LoVo (cell line): ENCODE measurements at regions not wholly inside any gene's neighbourhood (a gene's known extent, or its start where the extent isn't known, plus 50 kb on each side); places are given as distances from the start of the nearest gene placed in this dataset.

Experiments used
- DNase-seq: peaks from one replicate; pipeline ENCODE4 v3.0.0-alpha.2; 2016; ENCODE audit warnings: low spot score

- no peak for DNase-seq
Observed at GRCh38 chr13:85287528-85287927, 511.7 kb downstream of the SLITRK6 start.

- no peak for DNase-seq
Observed at GRCh38 chr13:85286081-85286480, 513.1 kb downstream of the SLITRK6 start.

GRCh38 chr13:85284349-85284748 is 514.9 kb downstream of the SLITRK6 start:
- no peak for DNase-seq

GRCh38 chr13:85283408-85283807 is 515.8 kb downstream of the SLITRK6 start:
- DNase-seq: no peak

- no peak for DNase-seq
Observed at GRCh38 chr13:85282876-85283275, 516.3 kb downstream of the SLITRK6 start.

GRCh38 chr13:85278851-85279250 is 520.4 kb downstream of the SLITRK6 start:
- no peak for DNase-seq

GRCh38 chr13:85277748-85278147 is 521.5 kb downstream of the SLITRK6 start:
- no peak for DNase-seq

- DNase-seq: no peak
Observed at GRCh38 chr13:85266771-85267170, 532.4 kb downstream of the SLITRK6 start.

- DNase-seq: no peak
Observed at GRCh38 chr13:85266331-85266730, 532.9 kb downstream of the SLITRK6 start.

- no peak for DNase-seq
Observed at GRCh38 chr13:85265296-85265695, 533.9 kb downstream of the SLITRK6 start.

GRCh38 chr13:85262499-85262898 is 536.7 kb downstream of the SLITRK6 start:
- DNase-seq: no peak

- DNase-seq: peak; percentile 11
Observed at GRCh38 chr13:85261757-85262346, 537.4 kb downstream of the SLITRK6 start.

GRCh38 chr13:85260896-85261295 is 538.3 kb downstream of the SLITRK6 start:
- no peak for DNase-seq

GRCh38 chr13:85255978-85256377 is 543.2 kb downstream of the SLITRK6 start:
- DNase-seq: no peak

GRCh38 chr13:85254641-85255040 is 544.6 kb downstream of the SLITRK6 start:
- DNase-seq: no peak

GRCh38 chr13:85249151-85249550 is 550.1 kb downstream of the SLITRK6 start:
- no peak for DNase-seq

- no peak for DNase-seq
Observed at GRCh38 chr13:85247780-85248179, 551.4 kb downstream of the SLITRK6 start.

- no peak for DNase-seq
Observed at GRCh38 chr13:85243831-85244230, 555.4 kb downstream of the SLITRK6 start.

GRCh38 chr13:85241060-85241459 is 558.2 kb downstream of the SLITRK6 start:
- DNase-seq: no peak

GRCh38 chr13:85236413-85236812 is 562.8 kb downstream of the SLITRK6 start:
- DNase-seq: no peak

GRCh38 chr13:85230691-85231093 is 568.5 kb downstream of the SLITRK6 start:
- no peak for DNase-seq

GRCh38 chr13:85228692-85229091 is 570.5 kb downstream of the SLITRK6 start:
- no peak for DNase-seq

- DNase-seq: no peak
Observed at GRCh38 chr13:85223883-85224656, 575.1 kb downstream of the SLITRK6 start.

GRCh38 chr13:85216576-85216975 is 582.6 kb downstream of the SLITRK6 start:
- DNase-seq: no peak
